BLaER1 (cell line): ENCODE measurements at regions not wholly inside any gene's neighbourhood (a gene's known extent, or its start where the extent isn't known, plus 50 kb on each side); places are given as distances from the start of the nearest gene placed in this dataset.

Experiments
- H3K27ac ChIP-seq: shearing (Covaris generic); formaldehyde crosslinking; 2 replicates; pipeline ENCODE4 v1.8.1; 2022
- H3K27me3 ChIP-seq: shearing (Covaris generic); formaldehyde crosslinking; 2 replicates; pipeline ENCODE4 v1.8.1; 2022
- H3K36me3 ChIP-seq: shearing (Covaris generic); formaldehyde crosslinking; 2 replicates; pipeline ENCODE4 v1.8.1; 2022
- H3K4me1 ChIP-seq: shearing (Covaris generic); formaldehyde crosslinking; 2 replicates; pipeline ENCODE4 v1.8.1; 2022
- H3K4me2 ChIP-seq: shearing (Covaris generic); formaldehyde crosslinking; 2 replicates; pipeline ENCODE4 v1.8.1; 2022
- H3K4me3 ChIP-seq: shearing (Covaris generic); formaldehyde crosslinking; 2 replicates; pipeline ENCODE4 v1.8.1; 2022
- H3K9ac ChIP-seq: shearing (Covaris generic); formaldehyde crosslinking; 2 replicates; pipeline ENCODE4 v1.8.1; 2022
- H3K9me3 ChIP-seq: shearing (Covaris generic); formaldehyde crosslinking; 2 replicates; pipeline ENCODE4 v1.8.1; 2022
- H4K20me1 ChIP-seq: shearing (Covaris generic); formaldehyde crosslinking; 2 replicates; pipeline ENCODE4 v1.8.1; 2022
- Cebpa-rat ChIP-seq: shearing (Covaris generic); IDR thresholded peaks from 2 replicates; pipeline ENCODE4 v1.8.1; 2022

DNA sequence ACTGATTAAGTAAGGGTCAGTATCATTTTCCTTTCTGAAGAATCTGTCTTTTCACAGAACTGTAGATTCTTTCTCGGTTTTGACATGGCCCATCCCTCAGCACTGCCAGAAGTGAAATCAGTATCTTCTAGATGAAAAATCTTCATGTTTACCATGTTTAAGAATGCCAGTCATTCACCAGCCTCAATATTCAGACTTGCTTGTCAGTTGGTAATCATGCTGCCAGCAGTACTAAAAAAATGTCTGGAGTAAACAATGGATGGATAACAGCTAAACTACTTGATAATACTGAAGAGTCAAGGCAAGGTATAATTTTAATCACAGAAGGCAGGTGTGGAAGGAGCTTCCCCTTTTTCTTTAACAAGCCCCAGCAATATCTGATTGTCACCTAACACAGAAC, 306.8 kb upstream of the DMAC1 start:
- Histone ChIP-seq H3K4me1 (no peaks in the 10 kb centered on the region), H3K36me3 (no peaks in the 10 kb centered on the region), H3K4me2 (no peak overlapping the region), H3K27ac (no peak overlapping the region), H3K4me3 (no peak overlapping the region), H3K9me3 (no peaks in the 10 kb centered on the region; the same call in 1 of the 2 replicates), H3K27me3 (no peaks in the 10 kb centered on the region), H3K9ac (no peak overlapping the region), H4K20me1 (no peaks in the 10 kb centered on the region)
- TF ChIP-seq Cebpa-rat: no peak

DNA sequence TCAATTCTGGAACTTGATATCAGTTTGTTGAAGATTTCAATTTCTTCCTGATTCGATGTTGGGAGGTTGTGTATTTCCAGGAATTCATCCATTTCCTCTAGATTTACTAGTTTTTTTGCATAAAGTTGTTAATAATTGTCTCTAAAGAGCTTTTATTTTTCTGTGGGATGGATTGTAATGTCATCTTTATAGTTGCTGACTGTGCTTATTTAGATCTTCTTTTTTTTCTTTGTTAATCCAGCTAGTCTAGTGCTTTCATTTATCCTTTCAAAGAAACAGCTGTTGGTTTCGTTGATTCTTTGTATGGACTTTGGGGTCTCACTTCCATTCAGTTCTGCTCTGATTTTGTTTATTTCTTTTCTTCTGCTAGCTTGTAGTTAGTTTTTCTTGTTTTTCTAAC, 302.0 kb upstream of the DMAC1 start:
- Histone ChIP-seq H3K9me3 (no peaks in the 10 kb centered on the region; the same call in 1 of the 2 replicates), H3K27me3 (no peaks in the 10 kb centered on the region), H3K9ac (no peak overlapping the region), H3K36me3 (no peaks in the 10 kb centered on the region), H3K4me1 (no peaks in the 10 kb centered on the region), H3K27ac (no peak overlapping the region), H3K4me2 (no peak overlapping the region), H3K4me3 (no peak overlapping the region), H4K20me1 (no peaks in the 10 kb centered on the region)
- no peak for TF ChIP-seq Cebpa-rat

DNA sequence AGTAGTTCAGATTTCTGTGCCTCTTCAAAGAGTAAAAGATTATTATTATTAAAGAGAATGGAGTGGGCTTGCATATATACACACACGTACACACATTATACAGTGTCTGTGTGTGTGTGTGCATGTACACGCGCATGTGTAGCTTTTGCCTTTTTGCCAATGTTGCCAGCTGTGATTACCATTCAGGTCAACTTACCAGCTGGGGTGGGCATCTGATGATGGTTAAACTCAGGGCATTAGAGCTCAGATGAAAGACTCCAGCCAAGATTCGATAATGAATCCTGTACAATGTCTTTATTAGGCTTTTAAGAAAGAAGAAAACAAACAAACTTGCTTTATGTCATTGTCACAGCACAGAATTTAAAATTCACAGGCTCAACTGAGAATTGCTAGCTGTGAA, 296.5 kb upstream of the DMAC1 start:
- Histone ChIP-seq H3K27me3 (no peaks in the 10 kb centered on the region), H3K9ac (no peak overlapping the region), H3K4me1 (no peaks in the 10 kb centered on the region), H4K20me1 (no peaks in the 10 kb centered on the region), H3K4me3 (no peak overlapping the region), H3K36me3 (no peaks in the 10 kb centered on the region), H3K27ac (no peak overlapping the region), H3K4me2 (no peak overlapping the region), H3K9me3 (no peaks in the 10 kb centered on the region)
- no peak for TF ChIP-seq Cebpa-rat

- no peaks in the 10 kb centered on the region for H3K9me3 ChIP-seq
- H3K4me3 ChIP-seq: no peak overlapping the region
- no peaks in the 10 kb centered on the region for H3K4me1 ChIP-seq
- H3K36me3 ChIP-seq: no peaks in the 10 kb centered on the region
- no peak overlapping the region for H3K27ac ChIP-seq
- H3K4me2 ChIP-seq: no peak overlapping the region
- H4K20me1 ChIP-seq: no peaks in the 10 kb centered on the region
- no peak overlapping the region for H3K9ac ChIP-seq
- H3K27me3 ChIP-seq: no peaks in the 10 kb centered on the region
- no peak for TF ChIP-seq Cebpa-rat
Observed at GRCh38 chr9:8095672-8096086, 296.1 kb upstream of the DMAC1 start.

GRCh38 chr9:8088477-8088876, 288.9 kb upstream of the DMAC1 start:
- Histone ChIP-seq H3K27me3 (no peaks in the 10 kb centered on the region), H3K4me1 (no peaks in the 10 kb centered on the region), H3K36me3 (no peaks in the 10 kb centered on the region), H3K27ac (no peak overlapping the region), H4K20me1 (no peaks in the 10 kb centered on the region), H3K9ac (no peak overlapping the region), H3K4me2 (no peak overlapping the region), H3K9me3 (0 out of 2 replicates have a peak, but pooled peaks cover 4% of the 10 kb centered on the region), H3K4me3 (no peak overlapping the region)
- TF ChIP-seq Cebpa-rat: no peak

GRCh38 chr9:8085986-8086385, 286.4 kb upstream of the DMAC1 start:
- H4K20me1 ChIP-seq: no peaks in the 10 kb centered on the region
- 0 out of 2 replicates have a peak, but pooled peaks cover 4% of the 10 kb centered on the region for H3K9me3 ChIP-seq
- H3K4me2 ChIP-seq: no peak overlapping the region
- no peak for TF ChIP-seq Cebpa-rat
- no peak overlapping the region for H3K27ac ChIP-seq
- no peak overlapping the region for H3K9ac ChIP-seq
- no peaks in the 10 kb centered on the region for H3K36me3 ChIP-seq
- no peaks in the 10 kb centered on the region for H3K27me3 ChIP-seq
- no peak overlapping the region for H3K4me3 ChIP-seq
- H3K4me1 ChIP-seq: no peaks in the 10 kb centered on the region

DNA sequence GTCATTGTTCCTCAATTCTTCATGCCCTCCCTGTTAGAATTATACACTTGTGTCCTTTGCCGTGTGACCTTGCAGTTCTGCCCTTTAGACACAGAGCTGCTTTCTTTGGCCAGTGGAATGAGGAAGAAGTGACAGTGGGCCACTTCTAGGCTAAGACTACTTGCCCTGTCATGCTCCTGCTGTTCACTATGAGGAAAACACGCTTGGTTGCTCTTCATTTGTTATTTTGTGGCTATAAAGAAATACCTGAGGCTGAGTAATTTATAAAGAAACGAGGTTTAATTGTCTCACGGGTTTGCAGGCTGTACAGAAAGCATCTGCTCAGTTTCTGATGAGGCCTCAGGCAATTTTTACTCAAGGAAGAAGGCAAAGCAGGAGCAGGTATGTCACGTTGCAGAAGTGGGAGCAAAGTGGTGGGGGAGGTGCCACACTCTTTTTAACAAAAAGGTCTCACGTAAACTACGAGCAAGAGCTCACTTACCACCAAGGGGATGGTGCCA, 279.1 kb upstream of the DMAC1 start:
- no peak overlapping the region for H3K9ac ChIP-seq
- H3K27ac ChIP-seq: no peak overlapping the region
- no peaks in the 10 kb centered on the region for H3K36me3 ChIP-seq
- H3K27me3 ChIP-seq: no peaks in the 10 kb centered on the region
- no peaks in the 10 kb centered on the region for H4K20me1 ChIP-seq
- peaks cover 3% of the 10 kb centered on the region; the same call in 1 of the 2 replicates for H3K9me3 ChIP-seq
- no peaks in the 10 kb centered on the region for H3K4me1 ChIP-seq
- TF ChIP-seq Cebpa-rat: no peak
- no peak overlapping the region for H3K4me2 ChIP-seq
- no peak overlapping the region for H3K4me3 ChIP-seq

- peaks cover 5% of the 10 kb centered on the region for H3K4me1 ChIP-seq
- H3K4me2 ChIP-seq: no peak overlapping the region
- no peaks in the 10 kb centered on the region for H3K27me3 ChIP-seq
- peaks cover 3% of the 10 kb centered on the region; the same call in 1 of the 2 replicates for H3K9me3 ChIP-seq
- H3K4me3 ChIP-seq: no peak overlapping the region
- TF ChIP-seq Cebpa-rat: no peak
- H3K36me3 ChIP-seq: no peaks in the 10 kb centered on the region
- no peaks in the 10 kb centered on the region for H4K20me1 ChIP-seq
- no peak overlapping the region for H3K27ac ChIP-seq
- H3K9ac ChIP-seq: no peak overlapping the region
Observed at GRCh38 chr9:8074713-8075286, 275.2 kb upstream of the DMAC1 start.

DNA sequence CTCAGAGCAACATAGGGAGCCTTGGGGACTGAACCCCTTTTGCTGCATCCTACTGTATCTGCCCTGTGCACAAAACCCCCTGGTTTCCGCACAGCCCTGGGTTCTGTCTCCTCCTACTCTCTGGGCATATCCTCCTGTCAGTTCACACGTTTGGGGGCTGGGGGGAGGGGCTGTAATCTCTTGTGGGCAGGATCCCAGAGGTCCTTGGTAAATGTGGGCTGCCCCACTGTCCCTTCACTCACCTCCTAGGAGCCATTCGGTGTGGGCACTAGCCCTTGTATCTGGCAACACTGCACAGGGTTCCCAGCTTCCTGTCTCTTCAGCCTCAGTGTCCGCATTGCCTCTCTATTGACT, 271.8 kb upstream of the DMAC1 start:
- H4K20me1 ChIP-seq: no peaks in the 10 kb centered on the region
- H3K4me1 ChIP-seq: peaks cover 5% of the 10 kb centered on the region
- no peak for TF ChIP-seq Cebpa-rat
- H3K4me2 ChIP-seq: no peak overlapping the region
- H3K27ac ChIP-seq: no peak overlapping the region
- H3K4me3 ChIP-seq: no peak overlapping the region
- H3K27me3 ChIP-seq: no peaks in the 10 kb centered on the region
- no peaks in the 10 kb centered on the region; the same call in 1 of the 2 replicates for H3K9me3 ChIP-seq
- H3K9ac ChIP-seq: no peak overlapping the region
- no peaks in the 10 kb centered on the region for H3K36me3 ChIP-seq

GRCh38 chr9:8070779-8071444, 271.3 kb upstream of the DMAC1 start:
- TF ChIP-seq Cebpa-rat: no peak
- H3K9ac ChIP-seq: no peak overlapping the region
- no peak overlapping the region for H3K27ac ChIP-seq
- no peaks in the 10 kb centered on the region for H3K36me3 ChIP-seq
- H3K9me3 ChIP-seq: no peaks in the 10 kb centered on the region; the same call in 1 of the 2 replicates
- H4K20me1 ChIP-seq: no peaks in the 10 kb centered on the region
- H3K27me3 ChIP-seq: no peaks in the 10 kb centered on the region
- no peak overlapping the region for H3K4me3 ChIP-seq
- no peak overlapping the region for H3K4me2 ChIP-seq
- H3K4me1 ChIP-seq: peaks cover 5% of the 10 kb centered on the region
